Endodermal cell (in vitro differentiated cells): ENCODE measurements at regions not wholly inside any gene's neighbourhood (a gene's known extent, or its start where the extent isn't known, plus 50 kb on each side); places are given as distances from the start of the nearest gene placed in this dataset.

Experiments used
- DNase-seq: peaks from one replicate; pipeline ENCODE4 v3.0.0-alpha.2; 2017
- H3K27ac ChIP-seq: 2 replicates; pipeline ENCODE4 v1.5.1; 2013; ENCODE audit warnings: mild to moderate bottlenecking, low read depth, low read length, moderate library complexity
- H3K27me3 ChIP-seq: 2 replicates; pipeline ENCODE4 v1.6.1; 2013; ENCODE audit warnings: mild to moderate bottlenecking, low read length, moderate library complexity; ENCODE audit not compliant: insufficient read depth, control insufficient read depth, poor library complexity, severe bottlenecking
- H3K36me3 ChIP-seq: 2 replicates; pipeline ENCODE4 v1.7.0; 2013; ENCODE audit warnings: mild to moderate bottlenecking, low read length, moderate library complexity; ENCODE audit not compliant: control insufficient read depth, insufficient read depth
- H3K4me1 ChIP-seq: one replicate; pipeline ENCODE4 v1.7.0; 2013; ENCODE audit warnings: low read length; ENCODE audit not compliant: control insufficient read depth, insufficient read depth
- H3K4me3 ChIP-seq: 2 replicates; pipeline ENCODE4 v1.5.1; 2013; ENCODE audit warnings: mild to moderate bottlenecking, low read length, moderate library complexity
- H3K9ac ChIP-seq: 2 replicates; pipeline ENCODE4 v1.6.1; 2013; ENCODE audit warnings: mild to moderate bottlenecking, low read length, moderate library complexity; ENCODE audit not compliant: poor library complexity, severe bottlenecking; ENCODE audit errors: extremely low read depth
- H3K9me3 ChIP-seq: 2 replicates; pipeline ENCODE4 v1.6.1; 2013; ENCODE audit warnings: mild to moderate bottlenecking, low read length, moderate library complexity; ENCODE audit not compliant: control insufficient read depth
- H3K27ac Mint-ChIP-seq: 2 replicates; pipeline ENCODE4 v1.8.0; 2020; ENCODE audit warnings: mixed read lengths
- H3K27me3 Mint-ChIP-seq: 2 replicates; pipeline ENCODE4 v1.8.0; 2021; ENCODE audit warnings: mild to moderate bottlenecking, mixed read lengths; ENCODE audit not compliant: insufficient read depth
- H3K36me3 Mint-ChIP-seq: 2 replicates; pipeline ENCODE4 v1.8.0; 2020; ENCODE audit warnings: low read depth, mixed read lengths
- H3K4me1 Mint-ChIP-seq: 2 replicates; pipeline ENCODE4 v1.8.0; 2020; ENCODE audit warnings: mixed read lengths
- H3K4me3 Mint-ChIP-seq: 2 replicates; pipeline ENCODE4 v1.8.0; 2020; ENCODE audit warnings: mild to moderate bottlenecking, moderate library complexity, mixed read lengths
- H3K9me3 Mint-ChIP-seq: 2 replicates; pipeline ENCODE4 v1.8.0; 2020; ENCODE audit warnings: mild to moderate bottlenecking, mixed read lengths
- WGBS, 2 experiments: methylation state at CpG; one replicate each; pipeline versions ENCODE4 v1.1.5 to v1.1.7; 2013; ENCODE audit warnings: missing lambda C conversion rate in 2 of 2, mixed read lengths in 1 of 2; ENCODE audit not compliant: insufficient coverage in 1 of 2, insufficient read length in 1 of 2; 5-methylcytosine and 5-hydroxymethylcytosine counted together
- TF ChIP-seq, protein P1 (sequence below): fragments of 200-600 bp; sonication (generic); conservative IDR thresholded peaks from 2 replicates; pipeline ENCODE4 v1.5.0; 2021; ENCODE audit warnings: antibody characterized with exemption, mild to moderate bottlenecking

DNA sequence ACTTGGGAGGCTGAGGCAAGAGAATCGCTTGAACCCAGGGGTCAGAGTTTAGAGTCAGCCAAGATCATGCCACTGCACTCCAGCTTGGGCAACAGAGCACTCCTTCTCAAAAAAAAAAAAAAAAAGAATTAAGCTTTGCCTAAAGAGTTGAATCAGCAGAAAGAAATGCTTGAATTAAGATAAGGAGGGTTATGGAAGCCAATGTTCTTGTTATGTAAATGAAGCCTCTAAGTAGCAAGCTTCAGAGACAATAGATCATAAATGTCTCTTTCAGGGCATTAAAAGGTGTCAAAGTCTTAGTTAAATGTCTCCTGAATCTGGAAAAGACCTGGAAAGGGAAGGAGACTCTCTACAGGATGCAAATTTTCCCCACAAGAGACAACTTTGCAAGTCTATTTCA lies 69.7 kb upstream of the FAM83B start:
- no peak overlapping the region for H3K27ac Mint-ChIP-seq
- H3K36me3 ChIP-seq = no peaks in the 10 kb centered on the region
- 83 to 86% methylated on average over 1 of the region's 1 CpG for WGBS, 2 experiments
- H3K4me3 Mint-ChIP-seq = no peak overlapping the region
- DNase-seq = no peak
- no peaks in the 10 kb centered on the region for H3K9me3 Mint-ChIP-seq
- TF ChIP-seq, protein P1, sequence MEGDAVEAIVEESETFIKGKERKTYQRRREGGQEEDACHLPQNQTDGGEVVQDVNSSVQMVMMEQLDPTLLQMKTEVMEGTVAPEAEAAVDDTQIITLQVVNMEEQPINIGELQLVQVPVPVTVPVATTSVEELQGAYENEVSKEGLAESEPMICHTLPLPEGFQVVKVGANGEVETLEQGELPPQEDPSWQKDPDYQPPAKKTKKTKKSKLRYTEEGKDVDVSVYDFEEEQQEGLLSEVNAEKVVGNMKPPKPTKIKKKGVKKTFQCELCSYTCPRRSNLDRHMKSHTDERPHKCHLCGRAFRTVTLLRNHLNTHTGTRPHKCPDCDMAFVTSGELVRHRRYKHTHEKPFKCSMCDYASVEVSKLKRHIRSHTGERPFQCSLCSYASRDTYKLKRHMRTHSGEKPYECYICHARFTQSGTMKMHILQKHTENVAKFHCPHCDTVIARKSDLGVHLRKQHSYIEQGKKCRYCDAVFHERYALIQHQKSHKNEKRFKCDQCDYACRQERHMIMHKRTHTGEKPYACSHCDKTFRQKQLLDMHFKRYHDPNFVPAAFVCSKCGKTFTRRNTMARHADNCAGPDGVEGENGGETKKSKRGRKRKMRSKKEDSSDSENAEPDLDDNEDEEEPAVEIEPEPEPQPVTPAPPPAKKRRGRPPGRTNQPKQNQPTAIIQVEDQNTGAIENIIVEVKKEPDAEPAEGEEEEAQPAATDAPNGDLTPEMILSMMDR = no peak
- H3K9me3 ChIP-seq = no peaks in the 10 kb centered on the region
- no peak overlapping the region for H3K9ac ChIP-seq
- H3K27me3 ChIP-seq = no peaks in the 10 kb centered on the region
- no peak overlapping the region for H3K4me3 ChIP-seq
- H3K27ac ChIP-seq = no peak overlapping the region
- no peaks in the 10 kb centered on the region for H3K36me3 Mint-ChIP-seq
- no peaks in the 10 kb centered on the region for H3K27me3 Mint-ChIP-seq
- no peaks in the 10 kb centered on the region for H3K4me1 Mint-ChIP-seq
- no peaks in the 10 kb centered on the region for H3K4me1 ChIP-seq

DNA sequence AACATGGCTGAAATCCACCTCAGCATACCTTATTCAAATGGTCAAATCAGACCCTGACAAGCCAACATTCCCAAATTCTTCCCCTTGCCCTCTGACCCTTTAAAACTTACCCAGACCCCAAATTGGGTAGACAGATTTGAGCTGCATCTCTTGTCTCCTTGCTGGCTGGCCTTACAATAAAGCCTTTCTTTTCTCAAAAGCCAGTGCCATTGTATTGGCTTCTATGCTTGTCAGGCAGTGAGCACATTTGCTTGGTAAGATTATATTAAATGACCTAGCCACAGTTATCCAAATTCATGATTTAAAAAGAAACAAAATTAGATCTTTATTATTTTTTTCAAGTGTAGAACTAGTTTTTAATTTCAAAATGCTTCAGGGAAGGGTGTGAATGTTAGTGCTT lies 67.8 kb upstream of the FAM83B start:
- Mint-ChIP-seq H3K9me3 (no peaks in the 10 kb centered on the region), H3K4me1 (no peaks in the 10 kb centered on the region), H3K4me3 (no peak overlapping the region), H3K27ac (no peak overlapping the region), H3K36me3 (no peaks in the 10 kb centered on the region), H3K27me3 (no peaks in the 10 kb centered on the region)
- Histone ChIP-seq H3K27ac (peak overlapping the region; percentile 38), H3K36me3 (no peaks in the 10 kb centered on the region), H3K9me3 (no peaks in the 10 kb centered on the region), H3K9ac (no peak overlapping the region), H3K4me3 (no peak overlapping the region), H3K27me3 (no peaks in the 10 kb centered on the region), H3K4me1 (no peaks in the 10 kb centered on the region)
- DNase-seq = no peak
- TF ChIP-seq, protein P1 = no peak

DNA sequence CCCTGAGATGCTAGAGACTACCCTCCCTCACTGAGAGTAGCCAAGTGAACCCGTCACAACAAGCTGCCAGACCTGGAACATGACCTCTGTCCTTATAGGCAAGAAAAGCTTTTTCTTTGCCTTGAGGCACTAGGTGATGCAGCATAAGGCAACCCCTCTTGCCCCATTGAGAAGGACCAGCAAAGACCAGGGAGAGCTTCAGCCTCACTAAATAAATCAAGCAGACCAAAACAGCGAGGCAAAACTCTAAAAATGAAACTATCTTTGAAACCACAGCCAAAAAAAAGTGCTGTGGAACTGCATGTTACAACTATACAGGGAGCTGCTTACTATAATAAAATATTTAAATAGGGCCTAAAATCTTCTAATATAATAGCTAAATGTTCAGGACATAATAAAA lies 62.6 kb upstream of the FAM83B start:
- Mint-ChIP-seq H3K27ac (no peak overlapping the region), H3K9me3 (no peaks in the 10 kb centered on the region), H3K4me1 (peaks cover 3% of the 10 kb centered on the region), H3K27me3 (no peaks in the 10 kb centered on the region), H3K36me3 (no peaks in the 10 kb centered on the region), H3K4me3 (no peak overlapping the region)
- 60 to 90% methylated on average over 1 to 2 of the region's 2 CpGs for WGBS, 2 experiments
- H3K4me1 ChIP-seq = no peaks in the 10 kb centered on the region
- no peak overlapping the region for H3K4me3 ChIP-seq
- TF ChIP-seq, protein P1 = no peak
- no peak overlapping the region for H3K27ac ChIP-seq
- no peak overlapping the region for H3K9ac ChIP-seq
- no peak for DNase-seq
- H3K36me3 ChIP-seq = no peaks in the 10 kb centered on the region
- no peaks in the 10 kb centered on the region for H3K27me3 ChIP-seq
- H3K9me3 ChIP-seq = no peaks in the 10 kb centered on the region
